Stimulated activated CD4-positive, alpha-beta T cell treated with anti-CD3 and anti-CD28 coated beads, Interleukin-4, amount 100 ng/mL, for 4 hours (primary cell): ENCODE measurements at regions not wholly inside any gene's neighbourhood (a gene's known extent, or its start where the extent isn't known, plus 50 kb on each side); places are given as distances from the start of the nearest gene placed in this dataset.
"Not testable (repeated sequence)": the region's sequence is repeated elsewhere in the genome, so short reads cannot be mapped to it uniquely, and the experiment has no call there.

Experiments used
- DNase-seq, 2 experiments: peaks; one replicate each; pipeline ENCODE4 v3.0.0-alpha.2; 2020

GRCh38 chr2:111662039-111662770 lies 221.8 kb downstream of the ANAPC1 start:
- no peak for DNase-seq

DNA sequence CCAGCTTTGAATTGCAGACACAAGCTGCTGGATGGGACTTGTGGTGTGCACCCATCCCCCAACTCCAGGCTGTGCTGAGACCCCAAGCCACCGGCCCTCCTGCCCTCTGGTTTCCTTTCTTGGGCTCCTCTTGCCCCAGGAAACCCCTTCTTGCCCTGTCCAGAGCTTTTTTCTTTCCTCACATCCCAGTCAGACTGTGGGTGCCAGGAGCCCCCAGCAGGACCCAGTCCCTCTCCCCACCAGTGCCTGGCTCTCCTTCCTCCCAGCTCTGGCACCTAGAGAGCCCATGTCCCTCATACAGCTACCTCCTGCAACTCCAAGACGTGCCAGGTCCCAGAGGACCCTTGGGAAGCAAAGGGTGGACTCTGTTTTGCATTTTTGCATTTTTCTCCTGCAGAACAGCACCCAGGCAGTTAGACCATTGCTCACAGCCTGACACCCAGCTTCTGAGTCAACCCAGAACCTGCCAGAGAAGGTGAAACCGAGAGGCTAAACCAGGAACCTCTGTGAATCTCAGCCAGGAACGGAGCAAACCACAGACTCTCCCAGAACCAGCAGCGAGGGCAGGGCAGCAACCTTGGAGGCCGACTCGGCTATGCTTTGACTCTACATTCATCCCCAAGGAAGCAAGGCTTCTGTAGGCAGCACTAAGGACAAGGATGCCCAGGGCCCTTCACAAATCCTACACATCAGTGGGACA lies 221.1 kb downstream of the ANAPC1 start:
- DNase-seq, result no peak

DNA sequence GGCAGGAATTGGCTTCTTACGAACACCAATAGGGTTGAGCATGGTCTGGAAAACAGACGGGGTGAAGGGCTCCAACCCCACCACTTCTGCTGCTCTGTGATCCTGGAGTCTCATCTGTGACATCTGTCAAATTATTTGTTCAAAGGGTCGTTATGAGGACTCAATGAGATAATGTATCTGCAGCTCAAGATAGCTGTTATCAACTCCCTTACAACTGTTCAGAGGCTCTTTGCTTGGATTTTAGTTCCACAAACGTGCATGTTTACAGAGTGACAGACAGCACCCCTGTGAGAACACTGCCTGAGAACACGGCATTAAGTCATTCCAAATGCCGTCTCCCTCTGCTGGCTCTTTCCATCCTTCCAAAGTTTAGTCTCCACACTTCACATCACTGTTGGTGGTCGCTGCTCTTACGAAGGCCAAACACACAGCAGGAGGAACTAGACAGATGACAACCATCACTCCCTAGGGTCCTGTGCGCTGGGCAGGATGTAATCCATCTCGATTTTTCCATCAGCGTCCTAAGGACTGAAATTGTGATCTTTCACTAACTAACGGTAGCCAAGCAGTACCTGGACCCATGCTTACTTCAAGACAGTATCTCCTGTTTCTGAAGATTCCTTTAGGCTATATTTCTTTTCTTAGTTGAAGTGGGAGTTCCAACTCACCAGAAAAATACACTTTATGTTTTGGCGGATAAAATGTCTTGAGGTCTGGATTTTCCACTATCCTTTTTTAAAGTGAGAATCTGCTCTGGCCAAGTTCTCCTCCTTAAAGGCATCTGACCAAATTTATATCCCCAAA lies 220.3 kb downstream of the ANAPC1 start:
- DNase-seq, result no peak

- no peak for DNase-seq
Measured at GRCh38 chr2:111664275-111664850, 219.6 kb downstream of the ANAPC1 start.

DNA sequence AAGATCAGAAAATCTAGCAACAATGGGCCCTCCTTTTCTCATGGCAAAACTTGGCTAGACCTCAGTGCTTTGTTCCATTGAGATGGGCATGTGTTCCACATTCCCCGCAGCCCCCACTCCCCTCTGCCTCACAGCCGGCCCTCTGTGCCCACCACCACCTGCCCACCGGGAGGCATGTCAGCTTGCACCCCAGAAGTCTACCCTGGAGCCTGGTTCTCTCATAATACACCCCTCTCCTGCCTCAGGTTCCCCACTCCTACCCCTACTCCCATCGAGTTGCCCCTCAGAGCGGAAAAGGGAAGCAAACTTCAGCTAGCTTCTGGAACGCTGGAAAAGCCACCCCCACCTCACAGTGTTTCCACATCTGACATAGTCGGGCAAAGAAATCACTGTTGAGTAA lies 219.0 kb downstream of the ANAPC1 start:
- DNase-seq, result no peak

GRCh38 chr2:111665551-111666116 lies 218.4 kb downstream of the ANAPC1 start:
- no peak for DNase-seq

DNA sequence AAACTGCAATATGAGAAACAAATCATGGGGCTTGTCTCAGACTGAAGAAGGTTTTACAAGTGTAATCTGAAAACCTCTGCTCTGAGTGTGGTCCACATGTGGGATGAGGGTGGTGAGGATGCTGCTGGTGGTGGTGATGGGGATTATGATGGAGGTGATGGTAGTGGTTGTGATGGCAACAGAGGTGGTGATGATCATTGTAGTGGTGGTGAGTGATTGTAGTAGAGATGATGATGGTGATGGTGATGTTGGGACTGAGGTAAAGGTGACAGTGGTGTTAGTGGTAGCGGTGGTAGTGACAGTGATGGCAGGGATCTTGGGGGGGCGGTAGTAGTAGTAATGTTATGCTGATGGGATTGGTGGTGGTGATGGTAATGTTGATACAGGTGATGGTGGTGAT lies 217.8 kb downstream of the ANAPC1 start:
- DNase-seq, result no peak

DNA sequence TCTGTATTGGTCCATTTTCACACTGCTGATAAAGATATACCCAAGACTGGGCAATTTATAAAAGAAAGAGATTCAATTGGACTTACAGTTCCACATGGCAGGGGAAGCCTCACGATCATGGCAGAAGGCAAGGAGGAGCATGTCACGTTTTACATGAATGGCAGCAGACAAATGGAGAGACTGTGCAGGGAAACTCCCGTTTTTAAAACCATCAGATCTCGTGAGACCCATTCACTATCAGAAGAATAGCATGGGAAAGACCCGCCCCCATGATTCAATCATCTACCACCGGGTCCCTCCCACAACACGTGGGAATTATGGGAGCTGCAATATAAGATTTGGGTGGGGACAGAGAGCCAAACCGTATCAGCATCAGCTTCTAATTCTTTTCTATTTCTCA lies 217.0 kb downstream of the ANAPC1 start:
- DNase-seq, result no peak

DNA sequence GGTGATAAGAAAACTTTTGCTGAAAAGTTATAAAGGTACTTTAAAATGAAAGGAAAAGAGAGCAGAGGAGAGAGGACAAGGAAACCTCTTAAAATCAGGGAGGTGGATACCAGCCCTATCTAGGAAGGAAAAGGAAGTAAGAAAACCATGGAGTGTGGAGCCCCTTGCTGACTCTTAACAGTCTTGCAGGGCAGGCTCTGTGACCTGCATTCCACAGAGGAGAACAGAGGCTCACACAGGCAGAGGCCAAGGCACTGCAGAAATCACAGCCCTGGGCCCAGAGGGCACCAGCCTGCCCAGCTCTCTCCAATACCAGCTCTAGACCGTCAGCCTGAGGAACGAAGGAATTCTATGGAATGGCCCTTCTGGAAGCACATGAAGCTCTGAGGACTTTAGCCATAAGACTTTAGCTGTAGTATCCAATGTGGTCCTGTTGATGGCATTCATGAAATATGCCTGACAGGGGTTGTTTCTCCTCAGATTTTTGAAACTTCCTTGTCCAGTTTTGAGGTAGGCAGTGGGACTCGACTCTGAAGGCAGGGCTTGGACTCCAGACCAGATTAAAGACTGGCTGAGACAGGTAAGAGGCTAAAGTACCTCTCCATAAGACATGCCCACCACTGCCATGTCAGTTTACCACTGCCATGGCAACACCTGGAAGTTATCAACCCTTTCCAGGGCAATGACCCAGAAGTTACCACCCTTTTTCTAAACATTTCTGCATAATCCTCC lies 216.3 kb downstream of the ANAPC1 start:
- DNase-seq, result no peak

GRCh38 chr2:111668274-111668616 lies 215.7 kb downstream of the ANAPC1 start:
- DNase-seq, result no peak

DNA sequence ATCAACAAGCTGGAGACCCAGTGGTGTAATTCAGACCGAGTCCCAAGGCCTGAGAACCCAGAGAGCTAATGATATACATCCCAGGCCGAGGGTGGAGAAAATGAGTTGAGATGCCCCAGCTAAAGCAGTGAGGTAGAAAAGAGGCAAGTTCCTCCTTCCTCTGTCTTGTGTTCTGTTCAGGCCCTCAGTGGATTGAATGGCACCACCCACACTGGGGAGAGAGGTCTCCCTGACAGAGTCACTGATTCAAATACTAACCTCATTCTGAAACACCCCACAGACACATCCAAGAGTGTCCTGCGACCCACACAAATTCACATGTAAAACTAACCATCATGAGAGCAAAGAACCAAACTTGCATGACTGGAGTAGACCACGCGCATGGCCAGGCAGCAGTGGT lies 215.3 kb downstream of the ANAPC1 start:
- no peak for DNase-seq

- DNase-seq, result no peak
Measured at GRCh38 chr2:111669928-111670695, 213.9 kb downstream of the ANAPC1 start.

DNA sequence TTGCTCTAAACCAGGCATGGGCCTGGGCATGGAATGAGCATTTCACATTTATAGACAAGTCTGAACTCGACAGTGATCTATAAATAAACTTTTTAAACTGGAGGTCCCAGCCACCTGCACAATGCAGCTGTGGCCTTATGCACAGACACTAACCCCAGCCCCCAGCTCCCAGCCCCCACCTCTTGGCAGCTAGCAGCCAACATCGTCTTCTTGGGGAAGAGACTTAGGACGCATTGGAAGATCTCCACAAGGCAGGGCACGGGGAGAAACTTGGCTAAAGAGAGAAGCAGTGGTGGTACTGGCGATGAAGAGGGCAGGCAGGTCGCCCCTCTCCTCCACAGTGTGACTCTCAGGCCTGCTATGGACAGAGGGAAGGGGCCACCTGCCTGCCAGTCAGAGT lies 213.2 kb downstream of the ANAPC1 start:
- DNase-seq, result no peak

DNA sequence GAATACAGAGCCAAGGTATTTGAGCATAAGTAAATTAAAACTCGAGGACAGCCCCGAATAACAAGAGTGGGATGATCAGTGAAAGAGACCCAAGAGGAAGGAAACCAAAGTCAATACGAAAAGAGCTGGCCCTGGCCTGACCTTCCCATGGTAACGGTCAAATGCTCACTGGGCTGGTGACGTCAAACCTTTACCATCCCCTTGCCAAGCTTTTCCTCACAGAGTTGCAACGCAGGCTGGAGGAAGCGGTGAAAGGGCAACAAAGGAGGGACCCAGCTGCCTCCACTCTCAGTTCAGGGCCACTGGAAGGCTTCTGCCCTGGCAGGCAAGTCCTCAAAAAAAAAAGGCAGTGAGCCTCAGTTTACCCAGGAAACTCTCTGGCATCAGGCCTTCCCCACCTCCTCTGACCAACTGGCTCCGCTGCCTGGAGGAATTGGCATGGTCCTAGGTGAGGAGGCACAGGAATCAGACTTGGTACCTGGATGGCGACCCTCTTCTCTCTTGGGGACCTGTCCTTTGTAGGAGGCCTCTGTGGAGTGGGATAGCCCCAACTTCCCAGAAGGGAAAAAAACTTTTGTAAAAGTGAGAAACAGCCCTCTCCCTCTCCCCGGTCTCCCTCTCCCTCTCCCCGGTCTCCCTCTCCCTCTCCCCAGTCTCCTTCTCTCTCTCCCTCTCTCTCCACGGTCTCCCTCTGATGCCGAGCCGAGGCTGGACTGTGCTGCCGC lies 212.4 kb downstream of the ANAPC1 start:
- DNase-seq, result no peak

- DNase-seq, result not testable (repeated sequence)
Measured at GRCh38 chr2:111672641-111673040, 211.4 kb downstream of the ANAPC1 start.

GRCh38 chr2:111673526-111673925 lies 210.5 kb downstream of the ANAPC1 start:
- DNase-seq, result no peak

- DNase-seq, result no peak
Measured at GRCh38 chr2:111675419-111676194, 208.4 kb downstream of the ANAPC1 start.

DNA sequence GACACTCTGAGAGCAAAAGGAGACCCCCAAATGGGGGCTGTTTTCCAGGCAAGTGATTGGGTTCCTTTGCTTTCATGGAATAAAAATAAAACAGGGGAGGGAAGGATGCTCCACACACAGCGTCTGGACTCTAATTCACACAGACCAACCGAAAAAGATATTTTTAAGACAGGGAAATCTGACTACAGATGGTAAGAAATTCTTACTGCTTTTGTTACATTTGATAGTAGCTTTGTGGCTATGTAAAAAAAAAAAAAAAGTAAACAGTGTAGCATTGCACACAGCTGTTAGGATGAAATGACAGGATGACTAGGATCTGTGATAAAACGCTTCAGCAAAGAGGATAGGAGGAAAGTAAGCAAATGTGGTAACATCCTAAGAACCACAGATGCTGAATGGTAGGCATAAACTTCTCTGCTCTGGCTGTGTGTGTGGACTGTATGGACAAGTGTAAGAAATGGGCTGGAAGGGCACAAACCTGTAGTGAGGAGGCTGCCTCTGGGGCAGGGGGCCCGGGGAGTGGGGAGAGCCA lies 207.6 kb downstream of the ANAPC1 start:
- no peak for DNase-seq

- no peak for DNase-seq
Measured at GRCh38 chr2:111678161-111678560, 205.8 kb downstream of the ANAPC1 start.

- DNase-seq, result no peak
Measured at GRCh38 chr2:111678651-111679050, 205.3 kb downstream of the ANAPC1 start.
